Activated T-helper 17 cell treated with anti-CD3 and anti-CD28 coated beads, Interleukin-2, amount 50 U/mL, for 72 hours (primary cell): ENCODE measurements at regions not wholly inside any gene's neighbourhood (a gene's known extent, or its start where the extent isn't known, plus 50 kb on each side); places are given as distances from the start of the nearest gene placed in this dataset.

Experiments
- ATAC-seq: fragments of 150-1000 bp; cut with Tn5 transposase; replicated peaks from 2 replicates; pipeline ENCODE4 v1.10.0; 2021; ENCODE audit warnings: mild to moderate bottlenecking, moderate library complexity
- H3K27ac Mint-ChIP-seq: one replicate; pipeline ENCODE4 v1.8.0; 2022; ENCODE audit warnings: mixed read lengths
- H3K27me3 Mint-ChIP-seq: one replicate; pipeline ENCODE4 v1.8.0; 2022; ENCODE audit warnings: mixed read lengths
- H3K36me3 Mint-ChIP-seq: one replicate; pipeline ENCODE4 v1.8.0; 2022; ENCODE audit warnings: low read depth, mild to moderate bottlenecking, mixed read lengths
- H3K4me1 Mint-ChIP-seq: one replicate; pipeline ENCODE4 v1.8.0; 2022; ENCODE audit warnings: mixed read lengths
- H3K4me3 Mint-ChIP-seq: one replicate; pipeline ENCODE4 v1.8.0; 2022; ENCODE audit warnings: mild to moderate bottlenecking, mixed read lengths
- H3K9me3 Mint-ChIP-seq: one replicate; pipeline ENCODE4 v1.8.0; 2022; ENCODE audit warnings: mixed read lengths

DNA sequence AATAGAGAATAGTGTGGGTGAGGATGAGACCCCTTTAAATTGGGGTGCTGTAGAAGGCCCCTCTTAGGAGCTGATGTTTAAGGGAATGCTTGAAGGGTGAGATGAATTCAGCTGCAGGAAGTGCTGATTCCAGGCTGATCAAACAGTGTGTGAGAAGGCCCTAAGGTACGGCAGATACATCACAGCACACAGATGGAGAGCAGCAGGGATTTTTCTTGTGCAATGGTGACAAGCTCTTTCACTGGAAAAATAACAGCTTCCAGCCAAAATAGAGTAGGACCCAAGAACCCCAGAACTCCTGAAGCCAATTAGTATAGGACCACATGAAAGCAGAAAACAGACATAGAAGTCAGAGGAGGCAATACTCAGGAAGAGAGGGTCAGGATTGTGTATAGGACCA is 296.9 kb downstream of the ADRA2A start:
- peaks cover 12% of the 10 kb centered on the region for H3K27me3 Mint-ChIP-seq
- H3K27ac Mint-ChIP-seq = no peak overlapping the region
- no peak overlapping the region for H3K4me3 Mint-ChIP-seq
- no peaks in the 10 kb centered on the region for H3K9me3 Mint-ChIP-seq
- ATAC-seq = no peak
- H3K36me3 Mint-ChIP-seq = no peaks in the 10 kb centered on the region
- H3K4me1 Mint-ChIP-seq = no peaks in the 10 kb centered on the region

- Mint-ChIP-seq H3K27ac (no peak overlapping the region), H3K27me3 (peaks cover 21% of the 10 kb centered on the region), H3K4me3 (no peak overlapping the region), H3K9me3 (no peaks in the 10 kb centered on the region), H3K36me3 (no peaks in the 10 kb centered on the region), H3K4me1 (no peaks in the 10 kb centered on the region)
- ATAC-seq = no peak
Observed at GRCh38 chr10:111379534-111380187, 302.8 kb downstream of the ADRA2A start.

DNA sequence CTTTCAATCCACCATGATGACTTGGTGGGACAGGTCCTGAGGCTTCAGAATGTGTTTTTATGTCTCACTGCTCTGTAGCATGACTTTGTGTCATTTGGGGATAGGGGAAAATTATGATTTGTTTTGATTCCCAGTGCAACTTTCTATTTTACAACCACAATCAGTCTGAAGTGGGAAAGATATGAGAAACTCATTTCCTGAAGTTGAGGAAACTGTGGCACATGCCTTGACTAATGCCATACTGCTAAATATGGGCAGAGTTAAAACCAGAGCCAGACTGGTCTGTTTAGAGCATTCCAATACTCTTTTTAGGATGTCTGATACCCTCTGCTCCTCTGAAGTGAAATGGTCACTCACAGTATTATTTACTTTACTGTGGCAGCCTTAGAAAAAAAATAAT is 307.7 kb downstream of the ADRA2A start:
- H3K27ac Mint-ChIP-seq = no peak overlapping the region
- H3K36me3 Mint-ChIP-seq = no peaks in the 10 kb centered on the region
- H3K4me3 Mint-ChIP-seq = no peak overlapping the region
- no peaks in the 10 kb centered on the region for H3K4me1 Mint-ChIP-seq
- H3K9me3 Mint-ChIP-seq = no peaks in the 10 kb centered on the region
- peaks cover 29% of the 10 kb centered on the region for H3K27me3 Mint-ChIP-seq
- ATAC-seq = peak; percentile 61

GRCh38 chr10:111390813-111391563 is 314.2 kb downstream of the ADRA2A start:
- Mint-ChIP-seq H3K27me3 (peaks cover 29% of the 10 kb centered on the region), H3K9me3 (no peaks in the 10 kb centered on the region), H3K27ac (no peak overlapping the region), H3K4me1 (no peaks in the 10 kb centered on the region), H3K4me3 (no peak overlapping the region), H3K36me3 (no peaks in the 10 kb centered on the region)
- no peak for ATAC-seq

DNA sequence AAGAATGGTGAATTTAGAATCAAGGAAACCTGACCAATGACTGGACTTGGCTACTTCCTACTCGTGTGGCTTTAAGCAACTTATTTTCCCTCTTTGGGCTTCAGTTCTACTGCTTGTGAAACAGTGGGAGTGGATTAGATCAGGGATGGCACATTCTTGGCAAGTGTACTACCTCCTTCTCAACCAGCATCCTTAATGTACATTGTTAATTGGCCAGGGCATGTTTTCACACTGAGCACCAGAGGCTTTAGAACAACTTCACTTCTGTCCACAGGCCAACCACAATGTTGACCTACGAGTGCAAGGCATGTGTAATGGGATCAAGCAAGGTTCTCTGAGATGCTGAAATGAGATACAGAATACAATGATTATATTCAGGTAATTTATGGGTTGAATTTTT is 315.3 kb downstream of the ADRA2A start:
- no peaks in the 10 kb centered on the region for H3K4me1 Mint-ChIP-seq
- peaks cover 24% of the 10 kb centered on the region for H3K27me3 Mint-ChIP-seq
- no peaks in the 10 kb centered on the region for H3K9me3 Mint-ChIP-seq
- no peaks in the 10 kb centered on the region for H3K36me3 Mint-ChIP-seq
- no peak for ATAC-seq
- H3K27ac Mint-ChIP-seq = no peak overlapping the region
- H3K4me3 Mint-ChIP-seq = no peak overlapping the region

DNA sequence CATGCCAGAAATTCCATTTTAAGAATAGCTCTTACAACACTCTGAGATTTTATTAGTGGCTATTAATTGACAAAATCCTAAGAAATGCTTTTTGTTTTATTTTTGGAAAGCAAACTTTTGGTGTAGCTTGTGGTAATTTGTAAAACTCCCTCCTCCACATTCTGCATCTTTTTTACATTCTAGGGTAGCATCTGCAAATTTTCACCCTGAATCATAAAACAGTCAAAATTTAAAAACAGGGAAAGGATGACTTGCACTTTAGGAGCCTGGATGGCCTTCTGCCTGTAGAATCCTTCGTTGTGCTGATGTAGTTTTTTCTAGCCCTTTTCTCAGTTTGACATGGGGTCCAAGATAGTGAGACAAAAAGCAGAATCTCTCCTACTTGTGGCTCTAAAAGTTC is 316.1 kb downstream of the ADRA2A start:
- Mint-ChIP-seq H3K9me3 (no peaks in the 10 kb centered on the region), H3K36me3 (no peaks in the 10 kb centered on the region), H3K4me1 (no peaks in the 10 kb centered on the region), H3K27me3 (peaks cover 22% of the 10 kb centered on the region), H3K27ac (no peak overlapping the region), H3K4me3 (no peak overlapping the region)
- no peak for ATAC-seq

DNA sequence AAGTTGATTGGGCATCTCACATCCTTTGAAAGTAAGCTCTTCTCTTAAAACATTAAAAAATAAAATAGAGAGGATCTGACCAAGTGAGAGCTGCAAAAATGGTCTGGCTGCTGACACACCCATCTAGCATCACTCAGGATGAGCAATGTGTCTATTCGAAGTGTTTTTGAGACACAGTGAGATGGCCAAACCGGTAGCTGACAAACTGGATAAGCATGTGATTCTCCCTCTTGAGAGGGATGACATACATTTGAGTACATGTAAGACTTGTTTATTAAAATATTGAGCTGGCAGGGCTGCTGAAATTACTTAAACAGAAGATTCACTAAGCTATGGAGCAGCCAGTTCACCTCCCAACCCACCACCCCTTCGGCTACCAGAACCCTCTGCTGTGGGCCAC is 333.9 kb downstream of the ADRA2A start:
- no peak overlapping the region for H3K27ac Mint-ChIP-seq
- no peak for ATAC-seq
- H3K9me3 Mint-ChIP-seq = no peaks in the 10 kb centered on the region
- H3K4me3 Mint-ChIP-seq = no peak overlapping the region
- H3K27me3 Mint-ChIP-seq = peaks cover 34% of the 10 kb centered on the region
- H3K36me3 Mint-ChIP-seq = no peaks in the 10 kb centered on the region
- H3K4me1 Mint-ChIP-seq = no peaks in the 10 kb centered on the region

DNA sequence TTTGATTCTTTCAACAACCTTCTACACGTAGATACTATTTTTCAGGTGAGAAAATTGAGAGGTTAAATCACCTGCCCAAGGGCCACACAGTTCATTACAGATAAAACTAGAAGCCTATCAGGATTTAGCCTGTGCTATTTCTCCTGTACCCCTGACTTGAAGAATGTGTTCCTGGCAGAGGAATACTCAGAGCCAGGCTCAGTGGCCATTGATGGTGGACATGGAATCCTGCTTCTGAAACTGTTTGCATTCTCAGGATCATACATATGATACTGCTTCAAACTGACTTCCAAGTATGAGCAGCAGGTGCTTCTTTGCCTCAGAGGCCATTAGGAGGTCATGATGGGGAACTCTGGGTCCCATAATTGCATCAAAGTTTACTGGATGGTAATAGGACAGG is 348.6 kb downstream of the ADRA2A start:
- Mint-ChIP-seq H3K9me3 (no peaks in the 10 kb centered on the region), H3K36me3 (no peaks in the 10 kb centered on the region), H3K4me3 (no peak overlapping the region), H3K4me1 (no peaks in the 10 kb centered on the region), H3K27me3 (peaks cover 11% of the 10 kb centered on the region), H3K27ac (no peak overlapping the region)
- ATAC-seq = no peak

- Mint-ChIP-seq H3K4me1 (no peaks in the 10 kb centered on the region), H3K9me3 (no peaks in the 10 kb centered on the region), H3K4me3 (no peak overlapping the region), H3K36me3 (no peaks in the 10 kb centered on the region), H3K27ac (no peak overlapping the region), H3K27me3 (no peaks in the 10 kb centered on the region)
- no peak for ATAC-seq
Observed at GRCh38 chr10:111429288-111430028, 352.6 kb downstream of the ADRA2A start.

DNA sequence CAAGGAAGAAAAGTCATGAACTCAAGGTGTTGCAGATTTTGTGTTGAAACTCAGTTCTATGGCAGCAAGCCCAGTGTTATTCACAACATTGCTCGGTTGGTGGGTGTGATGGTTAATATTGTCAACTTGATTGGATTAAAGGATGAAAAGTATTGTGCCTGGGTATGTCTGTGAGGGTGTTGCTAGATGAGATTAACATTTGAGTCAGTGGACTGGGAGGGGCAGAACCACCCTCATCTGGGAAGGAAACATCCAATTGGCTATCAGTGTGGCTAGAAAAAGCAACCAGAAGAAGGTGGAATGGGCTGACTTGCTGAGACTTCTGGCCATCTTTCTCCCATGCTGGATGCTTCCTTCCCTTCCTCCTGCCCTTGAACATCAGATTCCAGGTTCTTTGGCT is 353.2 kb downstream of the ADRA2A start:
- Mint-ChIP-seq H3K27me3 (peaks cover under 1% of the 10 kb centered on the region), H3K27ac (no peak overlapping the region), H3K4me1 (no peaks in the 10 kb centered on the region), H3K36me3 (no peaks in the 10 kb centered on the region), H3K9me3 (no peaks in the 10 kb centered on the region), H3K4me3 (no peak overlapping the region)
- ATAC-seq = no peak

- Mint-ChIP-seq H3K27ac (no peak overlapping the region), H3K4me1 (no peaks in the 10 kb centered on the region), H3K9me3 (no peaks in the 10 kb centered on the region), H3K4me3 (no peak overlapping the region), H3K36me3 (no peaks in the 10 kb centered on the region), H3K27me3 (peaks cover 3% of the 10 kb centered on the region)
- ATAC-seq = no peak
Observed at GRCh38 chr10:111432588-111432987, 355.8 kb downstream of the ADRA2A start.

GRCh38 chr10:111435871-111436270 is 359.0 kb downstream of the ADRA2A start:
- Mint-ChIP-seq H3K4me3 (no peak overlapping the region), H3K4me1 (no peaks in the 10 kb centered on the region), H3K27ac (no peak overlapping the region), H3K36me3 (no peaks in the 10 kb centered on the region), H3K27me3 (peaks cover 7% of the 10 kb centered on the region), H3K9me3 (no peaks in the 10 kb centered on the region)
- no peak for ATAC-seq

GRCh38 chr10:111439034-111439842 is 362.4 kb downstream of the ADRA2A start:
- no peaks in the 10 kb centered on the region for H3K9me3 Mint-ChIP-seq
- ATAC-seq = peak; percentile 44
- H3K27ac Mint-ChIP-seq = no peak overlapping the region
- H3K27me3 Mint-ChIP-seq = peaks cover 22% of the 10 kb centered on the region
- H3K36me3 Mint-ChIP-seq = no peaks in the 10 kb centered on the region
- H3K4me3 Mint-ChIP-seq = no peak overlapping the region
- H3K4me1 Mint-ChIP-seq = no peaks in the 10 kb centered on the region

DNA sequence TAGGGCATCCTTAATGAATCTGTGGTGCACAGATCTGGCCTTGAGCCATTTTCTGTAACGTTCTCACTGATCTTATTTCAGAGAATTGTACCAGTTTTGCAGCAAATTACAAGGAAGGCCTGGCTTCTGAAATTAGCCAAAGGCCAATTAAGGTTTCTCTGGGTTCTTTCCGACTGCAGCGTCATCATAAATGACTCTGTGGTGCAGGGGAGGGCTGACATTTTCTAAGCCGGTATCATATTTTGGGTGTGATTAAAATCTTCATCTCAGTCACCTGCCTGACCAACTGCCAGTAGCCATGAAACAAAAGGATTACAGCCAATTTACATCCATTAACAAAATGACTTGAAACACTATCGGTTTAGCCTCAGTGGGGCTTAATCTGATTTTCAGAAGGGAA is 363.7 kb downstream of the ADRA2A start:
- peaks cover 19% of the 10 kb centered on the region for H3K27me3 Mint-ChIP-seq
- H3K4me3 Mint-ChIP-seq = no peak overlapping the region
- H3K4me1 Mint-ChIP-seq = no peaks in the 10 kb centered on the region
- no peaks in the 10 kb centered on the region for H3K36me3 Mint-ChIP-seq
- no peak for ATAC-seq
- no peak overlapping the region for H3K27ac Mint-ChIP-seq
- no peaks in the 10 kb centered on the region for H3K9me3 Mint-ChIP-seq
